ENCODE measurements at regions not wholly inside any gene's neighbourhood (a gene's known extent, or its start where the extent isn't known, plus 50 kb on each side); places are given as distances from the start of the nearest gene placed in this dataset.

DNA sequence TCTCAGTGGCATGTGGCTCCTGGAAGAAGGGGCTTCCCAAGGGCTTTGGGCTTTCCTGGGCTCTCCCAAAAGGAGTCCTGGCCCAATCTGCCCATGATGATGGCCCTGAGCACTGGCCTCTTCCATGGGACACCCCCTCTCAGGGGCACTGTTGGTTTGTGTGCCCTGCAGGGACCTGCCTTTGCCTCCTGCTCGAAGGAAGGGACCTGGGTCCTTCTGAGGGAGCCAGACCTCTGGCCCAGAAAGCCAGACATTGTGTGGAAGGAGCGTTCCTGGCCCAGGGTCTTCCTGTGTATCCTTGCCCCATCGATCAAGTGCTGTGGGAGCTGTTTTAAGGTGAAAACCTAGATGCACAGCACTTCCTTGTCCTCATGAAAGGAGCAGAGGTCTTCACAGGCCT is 1689.3 kb downstream of the TP53TG3F start:
- no peak for TF ChIP-seq PATZ1 (tag by site-specific recombination; IDR thresholded peaks at IDR 0.05)
- TF ChIP-seq, protein P1, sequence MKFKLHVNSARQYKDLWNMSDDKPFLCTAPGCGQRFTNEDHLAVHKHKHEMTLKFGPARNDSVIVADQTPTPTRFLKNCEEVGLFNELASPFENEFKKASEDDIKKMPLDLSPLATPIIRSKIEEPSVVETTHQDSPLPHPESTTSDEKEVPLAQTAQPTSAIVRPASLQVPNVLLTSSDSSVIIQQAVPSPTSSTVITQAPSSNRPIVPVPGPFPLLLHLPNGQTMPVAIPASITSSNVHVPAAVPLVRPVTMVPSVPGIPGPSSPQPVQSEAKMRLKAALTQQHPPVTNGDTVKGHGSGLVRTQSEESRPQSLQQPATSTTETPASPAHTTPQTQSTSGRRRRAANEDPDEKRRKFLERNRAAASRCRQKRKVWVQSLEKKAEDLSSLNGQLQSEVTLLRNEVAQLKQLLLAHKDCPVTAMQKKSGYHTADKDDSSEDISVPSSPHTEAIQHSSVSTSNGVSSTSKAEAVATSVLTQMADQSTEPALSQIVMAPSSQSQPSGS (tag by site-specific recombination; IDR thresholded peaks at IDR 0.05; ENCODE audit: low read depth): no peak
- TF ChIP-seq GLIS1 (tag by site-specific recombination; IDR thresholded peaks at IDR 0.05): no peak
- TF ChIP-seq, protein P2, sequence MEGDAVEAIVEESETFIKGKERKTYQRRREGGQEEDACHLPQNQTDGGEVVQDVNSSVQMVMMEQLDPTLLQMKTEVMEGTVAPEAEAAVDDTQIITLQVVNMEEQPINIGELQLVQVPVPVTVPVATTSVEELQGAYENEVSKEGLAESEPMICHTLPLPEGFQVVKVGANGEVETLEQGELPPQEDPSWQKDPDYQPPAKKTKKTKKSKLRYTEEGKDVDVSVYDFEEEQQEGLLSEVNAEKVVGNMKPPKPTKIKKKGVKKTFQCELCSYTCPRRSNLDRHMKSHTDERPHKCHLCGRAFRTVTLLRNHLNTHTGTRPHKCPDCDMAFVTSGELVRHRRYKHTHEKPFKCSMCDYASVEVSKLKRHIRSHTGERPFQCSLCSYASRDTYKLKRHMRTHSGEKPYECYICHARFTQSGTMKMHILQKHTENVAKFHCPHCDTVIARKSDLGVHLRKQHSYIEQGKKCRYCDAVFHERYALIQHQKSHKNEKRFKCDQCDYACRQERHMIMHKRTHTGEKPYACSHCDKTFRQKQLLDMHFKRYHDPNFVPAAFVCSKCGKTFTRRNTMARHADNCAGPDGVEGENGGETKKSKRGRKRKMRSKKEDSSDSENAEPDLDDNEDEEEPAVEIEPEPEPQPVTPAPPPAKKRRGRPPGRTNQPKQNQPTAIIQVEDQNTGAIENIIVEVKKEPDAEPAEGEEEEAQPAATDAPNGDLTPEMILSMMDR (tag by site-specific recombination; IDR thresholded peaks at IDR 0.05): no peak
- no peak for TF ChIP-seq ZNF121 (tag by site-specific recombination; IDR thresholded peaks at IDR 0.05)
- TF ChIP-seq, protein P3, sequence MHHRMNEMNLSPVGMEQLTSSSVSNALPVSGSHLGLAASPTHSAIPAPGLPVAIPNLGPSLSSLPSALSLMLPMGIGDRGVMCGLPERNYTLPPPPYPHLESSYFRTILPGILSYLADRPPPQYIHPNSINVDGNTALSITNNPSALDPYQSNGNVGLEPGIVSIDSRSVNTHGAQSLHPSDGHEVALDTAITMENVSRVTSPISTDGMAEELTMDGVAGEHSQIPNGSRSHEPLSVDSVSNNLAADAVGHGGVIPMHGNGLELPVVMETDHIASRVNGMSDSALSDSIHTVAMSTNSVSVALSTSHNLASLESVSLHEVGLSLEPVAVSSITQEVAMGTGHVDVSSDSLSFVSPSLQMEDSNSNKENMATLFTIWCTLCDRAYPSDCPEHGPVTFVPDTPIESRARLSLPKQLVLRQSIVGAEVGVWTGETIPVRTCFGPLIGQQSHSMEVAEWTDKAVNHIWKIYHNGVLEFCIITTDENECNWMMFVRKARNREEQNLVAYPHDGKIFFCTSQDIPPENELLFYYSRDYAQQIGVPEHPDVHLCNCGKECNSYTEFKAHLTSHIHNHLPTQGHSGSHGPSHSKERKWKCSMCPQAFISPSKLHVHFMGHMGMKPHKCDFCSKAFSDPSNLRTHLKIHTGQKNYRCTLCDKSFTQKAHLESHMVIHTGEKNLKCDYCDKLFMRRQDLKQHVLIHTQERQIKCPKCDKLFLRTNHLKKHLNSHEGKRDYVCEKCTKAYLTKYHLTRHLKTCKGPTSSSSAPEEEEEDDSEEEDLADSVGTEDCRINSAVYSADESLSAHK (tag by site-specific recombination; IDR thresholded peaks at IDR 0.05): no peak
- TF ChIP-seq, protein P4, sequence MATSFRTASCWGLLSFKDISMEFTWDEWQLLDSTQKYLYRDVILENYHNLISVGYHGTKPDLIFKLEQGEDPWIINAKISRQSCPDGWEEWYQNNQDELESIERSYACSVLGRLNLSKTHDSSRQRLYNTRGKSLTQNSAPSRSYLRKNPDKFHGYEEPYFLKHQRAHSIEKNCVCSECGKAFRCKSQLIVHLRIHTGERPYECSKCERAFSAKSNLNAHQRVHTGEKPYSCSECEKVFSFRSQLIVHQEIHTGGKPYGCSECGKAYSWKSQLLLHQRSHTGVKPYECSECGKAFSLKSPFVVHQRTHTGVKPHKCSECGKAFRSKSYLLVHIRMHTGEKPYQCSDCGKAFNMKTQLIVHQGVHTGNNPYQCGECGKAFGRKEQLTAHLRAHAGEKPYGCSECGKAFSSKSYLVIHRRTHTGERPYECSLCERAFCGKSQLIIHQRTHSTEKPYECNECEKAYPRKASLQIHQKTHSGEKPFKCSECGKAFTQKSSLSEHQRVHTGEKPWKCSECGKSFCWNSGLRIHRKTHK (tag by site-specific recombination; IDR thresholded peaks at IDR 0.05): no peak
- no peak for TF ChIP-seq ZNF549 (tag by site-specific recombination; IDR thresholded peaks at IDR 0.05)
- TF ChIP-seq, protein P5, sequence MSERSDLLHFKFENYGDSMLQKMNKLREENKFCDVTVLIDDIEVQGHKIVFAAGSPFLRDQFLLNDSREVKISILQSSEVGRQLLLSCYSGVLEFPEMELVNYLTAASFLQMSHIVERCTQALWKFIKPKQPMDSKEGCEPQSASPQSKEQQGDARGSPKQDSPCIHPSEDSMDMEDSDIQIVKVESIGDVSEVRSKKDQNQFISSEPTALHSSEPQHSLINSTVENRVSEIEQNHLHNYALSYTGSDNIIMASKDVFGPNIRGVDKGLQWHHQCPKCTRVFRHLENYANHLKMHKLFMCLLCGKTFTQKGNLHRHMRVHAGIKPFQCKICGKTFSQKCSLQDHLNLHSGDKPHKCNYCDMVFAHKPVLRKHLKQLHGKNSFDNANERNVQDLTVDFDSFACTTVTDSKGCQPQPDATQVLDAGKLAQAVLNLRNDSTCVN (tag by site-specific recombination; optimal IDR thresholded peaks at IDR 0.05): no peak
- TF ChIP-seq SP2 (tag by site-specific recombination; IDR thresholded peaks at IDR 0.05): no peak
- no peak for TF ChIP-seq ZNF513 (tag by site-specific recombination; IDR thresholded peaks at IDR 0.05)
- no peak for TF ChIP-seq YY1 (tag by site-specific recombination; IDR thresholded peaks at IDR 0.05)
